HG03175 (cell line): ENCODE measurements at regions not wholly inside any gene's neighbourhood (a gene's known extent, or its start where the extent isn't known, plus 50 kb on each side); places are given as distances from the start of the nearest gene placed in this dataset.
A peak's percentile ranks its signal among the peaks of the same experiment; 100 is the strongest.

Experiments used
- ATAC-seq: cut with Tn5 transposase; IDR thresholded peaks from one replicate; pipeline ENCODE4 v1.9.1; 2021; ENCODE audit warnings: mild to moderate bottlenecking, moderate library complexity; ENCODE audit not compliant: unreplicated experiment

DNA sequence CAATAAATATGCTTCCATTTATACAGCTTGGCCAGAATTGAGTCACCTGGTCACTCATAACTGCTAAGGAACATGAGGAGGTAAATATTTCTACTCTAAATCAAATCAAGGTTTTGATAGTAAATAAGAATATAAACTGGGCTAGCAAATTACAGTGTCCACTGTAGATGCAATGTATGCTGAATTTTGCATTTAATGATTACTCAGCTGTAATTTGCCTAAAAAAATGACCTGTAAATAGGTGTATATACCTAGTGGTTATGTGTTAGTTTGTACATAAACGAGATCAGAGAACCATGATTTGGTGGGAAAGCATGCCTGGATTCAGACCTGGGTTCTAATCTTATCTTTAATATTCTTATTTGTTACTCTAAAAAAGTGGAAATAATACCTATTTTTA lies 76.6 kb upstream of the CNTN1 start:
- no peak for ATAC-seq

DNA sequence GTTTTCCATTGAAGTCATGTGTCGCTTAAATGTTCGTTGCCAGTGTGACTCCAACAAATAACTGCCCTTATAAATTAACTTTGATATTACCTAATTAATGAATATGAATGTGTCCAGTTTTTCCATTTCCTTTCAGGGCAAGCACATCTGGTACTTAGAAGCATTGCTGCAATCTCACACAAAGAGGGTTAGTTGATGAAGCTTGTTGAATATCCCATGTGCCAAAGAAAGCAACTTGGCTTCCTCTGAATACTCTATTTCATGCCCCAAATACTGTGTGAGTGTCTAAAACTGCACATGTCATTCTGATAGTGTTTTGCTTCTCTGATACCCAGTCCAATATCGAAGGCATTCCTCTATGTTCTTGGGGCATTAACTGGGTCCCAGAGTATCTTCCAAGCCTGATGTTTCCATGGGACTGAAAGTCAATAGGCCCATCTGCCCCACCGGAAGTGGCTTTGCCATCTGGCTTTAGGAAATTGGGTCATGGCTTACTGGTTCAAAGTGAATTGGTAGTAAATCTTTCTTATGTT lies 75.8 kb upstream of the CNTN1 start:
- no peak for ATAC-seq

DNA sequence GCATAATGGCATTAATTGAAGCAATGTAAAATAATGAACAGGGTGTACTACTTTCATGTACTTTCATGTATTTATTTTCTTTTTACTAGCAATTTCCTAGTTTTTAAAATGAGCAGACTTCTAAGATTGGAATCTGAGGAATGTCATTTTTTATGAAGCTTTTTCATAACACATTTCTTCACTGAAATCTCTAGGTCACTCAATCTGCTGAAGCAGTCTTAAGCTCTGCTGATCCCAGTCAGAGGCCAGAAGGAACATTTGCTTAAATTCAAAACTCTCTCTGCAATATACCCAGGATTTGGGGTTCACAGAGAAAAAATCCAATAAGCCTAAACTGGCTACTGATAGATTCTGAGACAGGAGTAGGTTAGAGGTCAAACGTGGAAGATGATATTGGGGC lies 73.6 kb upstream of the CNTN1 start:
- ATAC-seq, result no peak

DNA sequence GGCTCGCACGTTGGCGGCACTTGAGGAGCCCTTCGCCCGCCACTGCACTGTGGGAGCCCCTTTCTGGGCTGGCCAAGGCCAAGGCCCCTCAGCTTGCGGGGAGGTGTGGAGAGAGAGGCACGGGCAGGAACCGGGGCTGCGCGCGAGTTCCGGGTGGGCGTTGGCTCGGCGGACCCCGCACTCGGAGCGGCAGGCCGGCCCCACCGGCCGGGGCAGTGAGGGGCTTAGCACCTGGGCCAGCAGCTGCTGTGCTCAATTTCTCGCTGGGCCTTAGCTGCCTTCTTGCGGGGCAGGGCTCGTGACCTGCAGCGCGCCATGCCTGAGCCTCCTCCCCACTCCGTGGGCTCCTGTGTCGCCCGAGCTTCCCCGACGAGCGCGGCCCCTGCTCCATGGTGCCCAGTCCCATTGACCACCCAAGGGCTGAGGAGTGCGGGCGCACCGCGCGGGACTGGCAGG lies 71.6 kb upstream of the CNTN1 start:
- ATAC-seq, result no peak

DNA sequence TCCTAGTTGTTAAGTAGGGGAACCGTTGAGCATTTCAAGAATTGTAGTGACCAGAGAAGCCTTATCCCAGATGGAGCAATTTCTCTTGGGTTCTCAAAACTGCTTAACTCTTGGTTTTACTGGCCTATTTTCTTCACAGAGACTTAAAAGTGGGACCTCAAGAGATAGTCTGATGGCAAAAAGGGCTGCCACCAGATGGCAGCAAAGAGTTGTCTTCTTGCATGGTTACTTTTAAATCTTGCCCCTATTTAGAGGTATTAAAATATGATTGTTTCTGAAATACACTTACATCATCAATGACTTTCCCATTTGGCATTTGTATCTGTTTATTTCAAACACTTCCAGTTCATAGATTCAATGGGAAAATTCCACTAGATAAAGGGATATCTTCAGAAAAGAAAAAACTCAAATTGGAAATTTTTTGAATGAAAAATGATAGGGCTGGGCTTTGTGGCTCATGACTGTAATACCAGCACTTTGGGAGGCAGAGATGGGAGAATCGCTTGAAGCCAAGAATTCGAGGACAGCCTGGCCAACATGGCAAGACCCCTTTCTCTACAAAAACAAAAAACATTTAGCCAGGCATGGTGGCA lies 69.9 kb upstream of the CNTN1 start:
- ATAC-seq, result peak; percentile 59

DNA sequence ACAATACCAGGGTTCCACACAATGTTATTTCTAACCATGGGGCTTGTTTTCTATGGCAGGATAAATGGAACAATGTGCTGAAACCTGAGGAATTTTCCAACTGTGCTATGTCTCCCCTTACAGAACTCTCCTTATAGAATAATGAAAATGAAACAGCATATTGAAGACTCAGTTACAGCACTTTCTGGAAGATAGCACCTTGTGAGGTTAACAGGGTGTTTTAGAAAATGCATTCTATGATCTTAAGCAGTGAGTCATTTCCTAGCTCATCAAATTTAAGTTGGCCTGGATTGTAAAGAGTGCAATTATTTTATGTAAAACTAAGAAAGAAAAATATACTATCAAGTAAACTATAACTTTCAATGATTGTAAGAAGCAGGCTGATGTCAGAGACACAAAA lies 60.1 kb upstream of the CNTN1 start:
- no peak for ATAC-seq

DNA sequence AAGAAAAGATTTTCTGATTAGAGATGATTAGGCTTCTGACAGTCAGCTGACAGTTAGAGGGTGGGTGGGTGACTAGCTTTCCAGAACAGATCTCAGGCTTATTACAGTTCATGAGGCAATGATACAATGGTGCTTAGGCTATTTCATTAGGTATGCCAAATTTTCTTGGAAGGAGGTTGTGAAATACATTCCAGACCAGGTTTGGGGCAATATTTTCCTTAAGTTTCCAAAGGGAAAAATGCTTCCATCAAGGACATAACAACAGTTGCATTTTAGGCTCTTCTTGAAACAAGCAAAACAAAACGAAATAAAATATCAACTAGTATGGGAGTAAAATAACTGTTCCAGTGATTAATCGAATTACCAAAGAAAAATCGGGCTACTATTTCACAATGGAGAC lies 59.3 kb upstream of the CNTN1 start:
- no peak for ATAC-seq

DNA sequence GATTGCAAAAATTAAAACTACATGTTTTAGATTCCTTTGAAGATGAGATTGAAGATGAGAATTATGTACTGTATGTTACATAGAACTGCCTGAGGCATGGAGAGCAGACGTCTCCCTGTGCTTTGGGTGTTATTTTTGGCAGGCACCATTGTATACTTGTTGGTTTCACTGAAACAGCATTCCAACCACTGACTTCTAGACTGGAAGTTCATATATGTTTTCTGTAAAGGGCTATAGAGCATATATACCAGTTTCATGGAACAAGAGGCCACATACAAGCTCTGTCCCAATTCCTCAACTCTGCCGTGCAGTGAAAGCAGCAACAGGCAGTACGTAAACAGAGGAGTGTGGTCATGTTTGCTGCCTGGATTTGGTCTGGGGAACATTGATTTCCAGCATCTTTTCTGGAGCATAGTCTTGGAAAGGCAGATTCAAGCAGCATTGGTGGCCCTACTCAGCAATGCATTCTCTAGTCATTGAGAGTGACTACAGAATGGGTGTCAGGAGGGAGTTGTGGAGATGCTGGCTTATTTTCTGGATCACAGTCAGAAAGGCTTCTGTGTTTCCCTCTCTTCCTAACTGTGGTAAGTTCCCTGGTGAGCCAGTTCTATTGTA lies 57.6 kb upstream of the CNTN1 start:
- ATAC-seq, result no peak

DNA sequence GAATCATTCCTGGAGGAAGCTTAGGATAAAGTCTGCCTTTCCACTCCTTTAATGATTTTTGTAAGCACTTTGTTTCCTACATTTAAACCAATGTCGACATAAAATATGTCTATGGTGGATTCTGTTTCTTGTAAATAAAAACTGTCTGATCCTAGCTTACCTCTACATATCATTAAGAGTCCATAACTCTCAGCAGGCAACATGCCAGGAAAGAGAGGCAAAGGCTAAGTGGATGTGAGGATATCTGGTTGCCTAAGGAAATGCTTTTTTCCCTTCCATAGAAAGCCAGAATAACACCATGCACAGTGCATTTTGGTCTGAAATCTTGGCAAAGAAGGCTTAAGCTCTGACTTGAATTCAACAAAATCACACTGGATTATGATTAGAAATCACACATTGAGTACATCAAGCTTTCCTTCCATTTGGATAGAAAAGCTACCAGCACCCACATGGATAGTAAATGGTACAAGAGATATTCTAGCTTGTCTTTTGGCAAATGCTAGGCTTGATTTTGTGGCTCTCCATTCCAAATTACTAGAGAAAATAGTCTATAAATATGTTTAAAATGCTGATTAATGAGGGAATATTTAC lies 57.0 kb upstream of the CNTN1 start:
- no peak for ATAC-seq
